ENCODE measurements at regions not wholly inside any gene's neighbourhood (a gene's known extent, or its start where the extent isn't known, plus 50 kb on each side); places are given as distances from the start of the nearest gene placed in this dataset.

DNA sequence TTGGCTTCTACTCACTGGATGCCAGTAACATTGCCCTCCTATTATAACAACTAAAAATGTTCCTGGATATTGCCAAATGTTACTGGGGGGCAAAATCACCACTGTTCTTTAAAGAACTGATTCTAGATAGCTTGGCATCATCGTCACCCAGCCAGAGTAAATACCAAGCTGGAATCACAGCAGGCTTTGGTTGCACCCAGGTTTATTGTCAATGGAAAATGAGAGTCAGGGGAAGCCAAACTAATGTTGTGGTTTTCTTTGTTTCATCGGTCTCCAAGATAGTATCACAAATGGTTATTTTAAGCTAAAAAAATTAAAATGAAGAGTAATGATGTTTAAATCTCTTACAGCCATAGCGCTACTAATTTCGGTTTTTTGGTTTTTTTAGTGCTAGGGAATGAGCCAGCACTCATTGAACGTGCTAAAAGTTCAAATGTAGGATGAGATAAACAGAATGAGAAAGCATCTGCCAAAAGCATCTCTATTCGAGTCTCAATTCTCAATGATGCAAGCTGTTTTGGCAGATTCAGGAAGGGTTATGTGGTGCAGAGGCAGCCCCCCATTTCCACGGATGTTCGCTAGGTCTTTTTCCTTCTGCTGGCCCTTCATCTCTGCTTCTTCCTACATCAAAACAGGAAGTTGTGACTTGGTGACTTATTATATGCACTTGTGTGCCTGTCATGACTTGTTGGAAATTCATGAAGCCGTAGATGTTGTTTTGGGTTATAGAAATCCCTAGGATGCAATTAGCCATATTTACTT is 558.0 kb downstream of the EBF1 start:
- TF ChIP-seq, protein P1, sequence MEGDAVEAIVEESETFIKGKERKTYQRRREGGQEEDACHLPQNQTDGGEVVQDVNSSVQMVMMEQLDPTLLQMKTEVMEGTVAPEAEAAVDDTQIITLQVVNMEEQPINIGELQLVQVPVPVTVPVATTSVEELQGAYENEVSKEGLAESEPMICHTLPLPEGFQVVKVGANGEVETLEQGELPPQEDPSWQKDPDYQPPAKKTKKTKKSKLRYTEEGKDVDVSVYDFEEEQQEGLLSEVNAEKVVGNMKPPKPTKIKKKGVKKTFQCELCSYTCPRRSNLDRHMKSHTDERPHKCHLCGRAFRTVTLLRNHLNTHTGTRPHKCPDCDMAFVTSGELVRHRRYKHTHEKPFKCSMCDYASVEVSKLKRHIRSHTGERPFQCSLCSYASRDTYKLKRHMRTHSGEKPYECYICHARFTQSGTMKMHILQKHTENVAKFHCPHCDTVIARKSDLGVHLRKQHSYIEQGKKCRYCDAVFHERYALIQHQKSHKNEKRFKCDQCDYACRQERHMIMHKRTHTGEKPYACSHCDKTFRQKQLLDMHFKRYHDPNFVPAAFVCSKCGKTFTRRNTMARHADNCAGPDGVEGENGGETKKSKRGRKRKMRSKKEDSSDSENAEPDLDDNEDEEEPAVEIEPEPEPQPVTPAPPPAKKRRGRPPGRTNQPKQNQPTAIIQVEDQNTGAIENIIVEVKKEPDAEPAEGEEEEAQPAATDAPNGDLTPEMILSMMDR (IDR thresholded peaks at IDR 0.05; ENCODE audit: low read length) = no peak
- no peak for TF ChIP-seq EZH2 (optimal IDR thresholded peaks at IDR 0.05; ENCODE audit: low read depth, low read length)

Measured in MM.1S (cell line).